ENCODE measurements at regions not wholly inside any gene's neighbourhood (a gene's known extent, or its start where the extent isn't known, plus 50 kb on each side); places are given as distances from the start of the nearest gene placed in this dataset.

DNA sequence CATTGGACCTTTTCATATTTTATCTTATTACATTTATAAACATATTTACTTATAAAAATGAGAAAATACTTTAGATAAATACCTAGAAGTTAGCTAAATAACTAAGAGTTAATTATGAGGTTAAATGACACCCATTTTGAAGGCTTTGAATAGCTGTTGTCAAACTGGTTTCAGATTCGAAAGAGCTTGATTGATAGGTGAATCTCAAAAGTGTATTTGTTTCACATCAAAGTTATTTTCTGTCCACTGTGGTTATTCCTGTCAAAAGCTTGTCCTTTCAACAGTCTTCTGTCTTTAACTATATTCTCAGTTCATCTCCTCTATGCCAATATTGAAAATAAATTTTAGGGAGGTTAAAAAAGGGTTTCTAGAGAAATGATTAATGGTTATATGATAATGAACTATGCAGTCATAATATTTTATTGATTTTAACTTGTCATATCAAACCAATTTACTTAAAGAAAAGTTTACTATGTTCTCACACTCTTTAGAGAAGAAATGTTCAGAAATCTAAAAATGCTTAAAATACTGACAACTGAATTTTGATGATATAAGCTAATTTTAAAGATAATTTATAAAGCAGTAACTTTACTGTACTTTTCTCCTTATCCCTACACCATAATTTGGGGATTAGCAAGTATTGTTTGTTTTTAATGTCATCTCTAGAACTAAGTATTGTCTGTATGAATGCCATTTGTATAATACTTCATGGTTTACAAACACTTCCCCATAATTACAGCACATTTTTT, 72.0 kb upstream of the FOXP2 start:
- TF ChIP-seq, protein P1, sequence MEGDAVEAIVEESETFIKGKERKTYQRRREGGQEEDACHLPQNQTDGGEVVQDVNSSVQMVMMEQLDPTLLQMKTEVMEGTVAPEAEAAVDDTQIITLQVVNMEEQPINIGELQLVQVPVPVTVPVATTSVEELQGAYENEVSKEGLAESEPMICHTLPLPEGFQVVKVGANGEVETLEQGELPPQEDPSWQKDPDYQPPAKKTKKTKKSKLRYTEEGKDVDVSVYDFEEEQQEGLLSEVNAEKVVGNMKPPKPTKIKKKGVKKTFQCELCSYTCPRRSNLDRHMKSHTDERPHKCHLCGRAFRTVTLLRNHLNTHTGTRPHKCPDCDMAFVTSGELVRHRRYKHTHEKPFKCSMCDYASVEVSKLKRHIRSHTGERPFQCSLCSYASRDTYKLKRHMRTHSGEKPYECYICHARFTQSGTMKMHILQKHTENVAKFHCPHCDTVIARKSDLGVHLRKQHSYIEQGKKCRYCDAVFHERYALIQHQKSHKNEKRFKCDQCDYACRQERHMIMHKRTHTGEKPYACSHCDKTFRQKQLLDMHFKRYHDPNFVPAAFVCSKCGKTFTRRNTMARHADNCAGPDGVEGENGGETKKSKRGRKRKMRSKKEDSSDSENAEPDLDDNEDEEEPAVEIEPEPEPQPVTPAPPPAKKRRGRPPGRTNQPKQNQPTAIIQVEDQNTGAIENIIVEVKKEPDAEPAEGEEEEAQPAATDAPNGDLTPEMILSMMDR (IDR thresholded peaks at IDR 0.05) = no peak

DNA sequence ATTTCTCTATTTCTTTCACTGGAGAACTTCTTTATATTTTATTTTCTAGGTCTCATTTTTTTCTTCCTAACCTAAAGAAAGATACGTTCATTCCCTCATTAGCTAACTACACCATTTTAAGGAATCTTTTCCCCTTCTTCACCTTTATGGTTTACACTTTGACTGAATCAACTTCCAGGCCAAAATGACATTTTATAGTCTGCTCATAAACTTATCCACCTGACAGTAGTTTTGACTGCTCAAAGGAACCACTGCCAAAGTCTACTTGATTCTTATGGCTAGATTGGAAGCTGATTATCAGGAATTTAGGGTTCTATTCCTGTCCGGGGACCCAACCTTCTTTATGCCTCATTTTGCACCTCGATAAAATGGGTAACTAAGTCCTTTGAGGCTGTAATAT, 73.0 kb upstream of the FOXP2 start:
- TF ChIP-seq, protein P1 (IDR thresholded peaks at IDR 0.05) = no peak

DNA sequence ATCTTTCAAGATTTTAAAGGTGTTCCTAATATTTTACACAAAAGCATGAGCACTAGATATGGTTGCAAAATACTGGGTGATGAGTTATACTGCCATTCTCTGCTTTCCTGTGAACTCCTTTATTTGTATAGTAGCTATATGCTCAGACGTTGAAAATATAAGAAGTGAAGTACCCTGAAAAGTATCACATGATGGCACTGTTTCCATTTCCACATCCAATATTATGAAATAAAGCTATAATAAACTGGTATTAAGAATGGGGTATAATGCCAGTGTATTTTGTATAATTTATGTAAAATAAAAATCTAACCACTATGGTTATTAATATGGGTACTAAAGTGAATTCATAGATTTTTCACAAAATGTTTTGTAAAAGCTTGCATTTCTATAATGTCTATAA, 79.6 kb upstream of the FOXP2 start:
- TF ChIP-seq, protein P1 (IDR thresholded peaks at IDR 0.05) = no peak

DNA sequence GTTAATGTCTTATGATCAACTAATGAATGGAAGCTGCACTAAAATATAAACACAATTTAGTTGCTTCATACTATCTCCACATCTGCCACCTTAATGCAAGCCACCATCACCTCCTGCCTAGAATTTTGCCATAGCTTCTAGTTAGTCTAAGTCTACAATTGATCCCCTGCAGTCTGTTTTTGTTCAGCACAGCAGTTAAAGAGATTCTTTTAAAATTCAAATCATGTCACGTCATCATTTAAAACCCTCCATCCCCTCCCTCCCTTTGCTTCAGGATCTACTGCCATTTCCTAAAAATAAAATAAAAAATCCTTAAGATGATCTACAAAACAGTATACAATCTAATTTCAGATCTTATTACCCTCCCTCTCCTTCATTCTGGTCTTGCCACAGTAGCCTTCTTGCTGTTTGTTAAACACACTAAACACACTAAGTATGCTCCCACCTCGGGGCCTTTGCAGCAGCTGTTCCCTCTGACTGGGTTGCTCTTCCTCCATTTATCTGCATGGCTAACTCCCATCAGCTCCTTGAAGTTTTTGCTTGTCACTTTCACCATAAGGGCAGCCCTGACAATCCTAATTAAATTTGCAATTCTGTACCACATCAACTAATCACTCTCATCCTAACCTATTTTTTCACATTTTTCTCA, 97.0 kb upstream of the FOXP2 start:
- TF ChIP-seq, protein P1 (IDR thresholded peaks at IDR 0.05) = no peak

DNA sequence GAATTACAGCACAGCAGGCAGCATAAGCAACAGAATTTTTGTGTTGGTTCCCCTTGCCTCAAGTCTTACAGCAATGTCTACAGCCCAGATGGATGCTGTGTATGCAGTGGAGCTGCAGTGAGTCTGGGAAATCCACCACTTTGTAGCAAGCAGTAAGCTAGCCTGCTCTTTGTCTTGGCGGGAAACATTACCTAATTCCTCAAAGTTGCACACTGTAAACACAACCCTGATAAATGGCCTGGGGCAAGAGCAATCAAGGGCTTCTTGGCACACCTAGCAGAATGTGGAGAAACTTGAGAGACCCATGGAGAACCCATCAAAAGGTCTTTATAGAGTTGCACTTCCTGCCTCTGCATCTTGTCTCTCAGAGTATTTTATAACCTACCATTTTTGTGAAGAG, 102.0 kb upstream of the FOXP2 start:
- TF ChIP-seq, protein P1 (IDR thresholded peaks at IDR 0.05) = no peak

DNA sequence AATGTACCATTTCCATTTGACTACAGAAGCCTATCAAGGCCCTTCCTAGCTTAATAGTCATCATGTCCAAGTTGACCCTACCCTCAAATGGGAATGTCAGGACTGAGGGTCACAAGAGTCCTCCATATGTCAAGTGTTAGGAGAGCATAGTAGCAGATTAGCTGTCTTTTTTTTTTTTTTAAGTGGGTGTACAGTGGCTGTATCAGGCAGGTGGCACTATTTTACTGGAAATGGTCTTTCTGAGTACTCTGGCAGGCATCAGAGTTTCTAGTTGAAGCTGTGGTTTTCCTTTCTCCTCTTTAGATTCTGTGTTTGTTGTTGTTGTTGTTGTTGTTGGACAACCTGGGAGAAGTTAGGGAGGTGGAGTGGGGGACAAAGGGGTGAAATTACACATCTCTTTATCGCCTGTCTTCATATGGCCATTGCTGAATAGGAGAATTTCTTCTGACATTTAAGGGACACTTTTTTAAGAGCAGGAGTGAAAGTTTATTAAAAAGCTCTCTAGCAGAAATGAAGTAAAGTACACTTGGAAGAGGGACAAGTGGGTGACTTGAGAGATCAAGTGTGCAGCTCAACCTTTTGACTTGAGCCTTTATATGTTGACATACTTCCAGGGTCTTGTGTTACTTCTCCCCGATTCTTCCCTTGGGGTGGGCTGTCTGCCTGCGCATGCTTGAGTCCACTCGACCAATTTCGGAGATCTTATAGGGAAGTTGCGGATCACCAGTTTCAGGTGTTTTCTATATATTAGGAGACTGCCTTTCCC, 104.1 kb upstream of the FOXP2 start:
- TF ChIP-seq, protein P1 (IDR thresholded peaks at IDR 0.05) = no peak

DNA sequence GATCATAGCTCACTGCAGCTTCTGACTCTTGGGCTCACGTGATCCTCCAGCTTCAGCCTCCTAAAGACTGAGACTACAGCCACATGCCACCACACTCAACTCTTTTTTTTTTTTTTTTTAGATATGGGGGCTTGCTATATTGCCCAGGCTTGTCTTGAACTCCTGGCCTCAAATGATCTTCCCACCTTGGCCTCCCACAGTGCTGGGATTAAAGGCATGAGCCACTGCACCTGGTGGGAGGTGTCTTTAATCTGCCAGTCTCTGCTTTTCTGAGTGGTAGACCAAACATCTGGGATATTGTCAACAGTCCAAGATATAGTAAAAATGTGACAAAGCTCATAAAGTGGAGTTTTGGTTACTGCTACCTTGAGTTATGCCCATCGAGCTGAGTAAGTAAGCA, 104.9 kb upstream of the FOXP2 start:
- TF ChIP-seq, protein P1 (IDR thresholded peaks at IDR 0.05) = no peak

All from LNCAP (cell line).